Panc1 (cell line): ENCODE measurements at regions not wholly inside any gene's neighbourhood (a gene's known extent, or its start where the extent isn't known, plus 50 kb on each side); places are given as distances from the start of the nearest gene placed in this dataset.

Experiments
- ATAC-seq: fragments of 200-7000 bp; cut with Tn5 transposase; 2 replicates; pipeline ENCODE4 v1.9.1; 2020; ENCODE audit warnings: mild to moderate bottlenecking, moderate library complexity
- BruUV-seq: library from RNA; stranded (reverse); fragments of 400-500 nt; replicated peaks from 2 replicates; lab custom pipeline; 2021; lab: Mats Ljungman, UMichigan
- CTCF ChIA-PET: fragments of 300-600 bp; sonication (Branson Sonifier 250); formaldehyde crosslinking; loops from one replicate; lab custom pipeline; 2022; ENCODE audit warnings: antibody characterized with exemption; lab: Charles Lee
- POLR2A ChIA-PET: fragments of 300-600 bp; sonication (Branson Sonifier 250); formaldehyde crosslinking; loops from one replicate; lab custom pipeline; 2022; ENCODE audit warnings: antibody characterized with exemption; lab: Charles Lee
- DNase-seq: peaks from one replicate; pipeline ENCODE4 v3.0.0-alpha.2; 2010; ENCODE audit warnings: low read depth, low spot score
- H3K27ac ChIP-seq: 2 replicates; pipeline ENCODE4 v1.5.1; 2011; ENCODE audit warnings: mild to moderate bottlenecking, low read length, inconsistent platforms
- H3K27me3 ChIP-seq: fragments of 200-500 bp; sonication (Bioruptor generic); 2 replicates; pipeline ENCODE4 v1.6.0; 2014; ENCODE audit warnings: low read length, inconsistent platforms; ENCODE audit not compliant: control insufficient read depth, insufficient read depth
- H3K36me3 ChIP-seq: fragments of 200-500 bp; sonication (Bioruptor generic); 2 replicates; pipeline ENCODE4 v1.5.1; 2014; ENCODE audit warnings: inconsistent platforms, mild to moderate bottlenecking, low read length, moderate library complexity; ENCODE audit not compliant: control insufficient read depth, insufficient read depth
- H3K4me1 ChIP-seq: 2 replicates; pipeline ENCODE4 v1.5.1; 2011; ENCODE audit warnings: inconsistent platforms, mild to moderate bottlenecking, low read length, moderate library complexity; ENCODE audit not compliant: control insufficient read depth, insufficient read depth
- H3K4me3 ChIP-seq, 2 experiments: 2 replicates each; pipeline ENCODE4 v1.5.1; 2011 to 2012; ENCODE audit warnings: low read depth in 2 of 2, low read length in 2 of 2, mild to moderate bottlenecking in 2 of 2, inconsistent platforms in 1 of 2, moderate library complexity in 1 of 2
- H3K9me3 ChIP-seq: fragments of 200-500 bp; sonication (Bioruptor generic); 2 replicates; pipeline ENCODE4 v1.5.1; 2014; ENCODE audit warnings: low read depth, mild to moderate bottlenecking, inconsistent platforms, low read length, moderate library complexity; ENCODE audit not compliant: control insufficient read depth, insufficient read depth
- CTCF ChIP-seq: fragments of 450-650 bp; IDR thresholded peaks from 2 replicates; pipeline ENCODE4 v1.5.1; 2017; ENCODE audit warnings: mild to moderate bottlenecking
- REST ChIP-seq, 2 experiments: IDR thresholded peaks; 2 replicates each; pipeline ENCODE4 v1.6.1; 2011 to 2012; ENCODE audit warnings: low read depth in 2 of 2, control low read depth in 1 of 2, low read length in 1 of 2, mild to moderate bottlenecking in 1 of 2, moderate library complexity in 1 of 2; ENCODE audit not compliant: insufficient read depth in 1 of 2
- SIN3A ChIP-seq: IDR thresholded peaks from 2 replicates; pipeline ENCODE4 v1.6.1; 2012; ENCODE audit warnings: low read depth, mild to moderate bottlenecking, low read length, moderate library complexity, borderline replicate concordance; ENCODE audit not compliant: insufficient read depth
- TCF7L2 ChIP-seq: IDR thresholded peaks from 2 replicates; pipeline ENCODE4 v1.6.1; 2011; ENCODE audit warnings: mild to moderate bottlenecking, low read depth, low read length, inconsistent platforms
- in situ Hi-C: cut with HindIII; loops from 2 replicates; pipeline ENCODE4 v1.10.0; 2016; ENCODE audit warnings: low sequenced_read_pairs, low pct_unique_long_range_greater_than_20kb
- intact Hi-C: fragments of 100-400 bp; cut with micrococcal nuclease; formaldehyde crosslinking; loops from one replicate; pipeline ENCODE4 v1.10.0; 2022; ENCODE audit not compliant: unreplicated experiment

- H3K27ac ChIP-seq: no peak overlapping the region
- no peaks in the 10 kb centered on the region; the same call in 1 of the 2 replicates for H3K27me3 ChIP-seq
- POLR2A ChIA-PET: interaction anchor here (0.5 kb wide), 1 partner anchor 31 kb away, joined by 10 read pairs; no protein-coding TSS in a partner anchor
- TF ChIP-seq REST (IDR thresholded peaks at IDR 0.05; ENCODE audit: insufficient read depth in 1 of 2, low read depth in 2 of 2, low read length in 1 of 2) (no peak), CTCF (peak; percentile 92), SIN3A (0 out of 2 replicates have a peak, but pooled peaks have one; percentile 51), TCF7L2 (no peak)
- peak; percentile 27 for DNase-seq
- intact Hi-C loops (loop anchor here (2.0 to 5.0 kb wide), 3 partner anchors 108 to 200 kb away; no protein-coding TSS in a partner anchor), in situ Hi-C loops (no loop called here)
- H3K4me1 ChIP-seq: peaks cover 14% of the 10 kb centered on the region
- BruUV-seq: no TSS peak
- peak; percentile 95 for ATAC-seq
- CTCF ChIA-PET: interaction anchor here (0.5 to 2.1 kb wide), 10 partner anchors 63 to 261 kb away, joined by 3 to 15 read pairs (median 6); no protein-coding TSS in a partner anchor
- no peaks in the 10 kb centered on the region for H3K9me3 ChIP-seq
- H3K4me3 ChIP-seq: peak overlapping the region in 1 of 2 experiments; percentile 37; a peak in 2 of 4 replicates
- no peaks in the 10 kb centered on the region for H3K36me3 ChIP-seq
Measured at GRCh38 chr12:132414634-132415326, 75.2 kb upstream of the FBRSL1 start.

GRCh38 chr12:132413931-132414588 is 75.9 kb upstream of the FBRSL1 start:
- no peaks in the 10 kb centered on the region for H3K36me3 ChIP-seq
- CTCF ChIA-PET: interaction anchor here (0.5 to 2.1 kb wide), 10 partner anchors 109 to 260 kb away, joined by 3 to 15 read pairs (median 6); no protein-coding TSS in a partner anchor
- DNase-seq: no peak
- peaks cover 14% of the 10 kb centered on the region for H3K4me1 ChIP-seq
- H3K27me3 ChIP-seq: no peaks in the 10 kb centered on the region; the same call in 1 of the 2 replicates
- intact Hi-C loops: loop anchor here (2.0 kb wide), 2 partner anchors 147 to 201 kb away; no protein-coding TSS in a partner anchor
- ATAC-seq: peak; percentile 53
- TF ChIP-seq TCF7L2 (no peak), CTCF (peak; percentile 90)
- no peaks in the 10 kb centered on the region for H3K9me3 ChIP-seq
- no peak overlapping the region for H3K27ac ChIP-seq
- in situ Hi-C loops: no loop called here
- POLR2A ChIA-PET: interaction anchor here (0.5 kb wide), 1 partner anchor 31 kb away, joined by 10 read pairs; no protein-coding TSS in a partner anchor
- no TSS peak for BruUV-seq
- H3K4me3 ChIP-seq: peak overlapping the region in 1 of 2 experiments; percentile 37; a peak in 2 of 4 replicates
